Left ventricle myocardium inferior (tissue), 1 donor: ENCODE measurements at regions not wholly inside any gene's neighbourhood (a gene's known extent, or its start where the extent isn't known, plus 50 kb on each side); places are given as distances from the start of the nearest gene placed in this dataset.

Source experiments
- DNase-seq: peaks from one replicate; pipeline ENCODE4 v3.0.0-alpha.2; 2020
- H3K27ac ChIP-seq: fragments of 200-600 bp; replicated peaks from 2 replicates; pipeline ENCODE4 v1.8.0; 2021
- H3K27me3 ChIP-seq: fragments of 200-600 bp; 2 replicates; pipeline ENCODE4 v1.8.0; 2021; ENCODE audit warnings: low read depth
- H3K36me3 ChIP-seq: fragments of 200-600 bp; 2 replicates; pipeline ENCODE4 v1.8.0; 2021
- H3K4me1 ChIP-seq: fragments of 200-600 bp; 2 replicates; pipeline ENCODE4 v1.8.0; 2021
- H3K4me3 ChIP-seq: fragments of 200-600 bp; 2 replicates; pipeline ENCODE4 v1.8.0; 2021; ENCODE audit warnings: mild to moderate bottlenecking, moderate library complexity
- H3K9me3 ChIP-seq: fragments of 200-600 bp; replicated peaks from 2 replicates; pipeline ENCODE4 v1.8.0; 2021
- intact Hi-C: fragments of 100-400 bp; cut with micrococcal nuclease; formaldehyde crosslinking; loops from one replicate; pipeline ENCODE4 v1.11.0; 2022
- TF ChIP-seq, protein P1 (sequence below): fragments of 200-600 bp; IDR thresholded peaks from 2 replicates; pipeline ENCODE4 v1.8.0; 2021; ENCODE audit warnings: antibody characterized with exemption, mild to moderate bottlenecking, borderline replicate concordance
- donor health status: DM: no; HTN: yes; CAD: no; lungs with severe emphysema.

DNA sequence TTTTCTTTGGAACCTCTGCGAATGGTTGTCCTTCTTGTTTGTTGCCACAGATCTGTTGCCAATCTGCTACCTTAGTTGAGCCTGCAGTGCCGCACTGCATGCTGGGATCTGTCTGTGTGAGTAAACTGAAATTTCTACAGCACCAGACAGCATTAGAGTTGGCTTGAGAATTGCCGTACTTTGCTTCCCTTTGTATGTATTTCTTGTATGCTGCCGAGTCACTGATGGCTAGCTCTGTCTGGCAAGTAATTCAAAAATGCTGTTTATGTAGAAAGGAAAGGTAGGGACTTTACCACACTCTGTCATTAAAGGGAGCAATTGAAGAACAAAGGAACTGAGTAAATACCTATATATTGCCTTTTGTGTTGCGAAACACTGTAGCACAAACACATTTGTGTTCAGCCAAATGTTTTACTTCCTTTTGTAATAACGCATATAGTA is 857.4 kb downstream of the USP25 start:
- Histone ChIP-seq H3K9me3 (no peaks in the 10 kb centered on the region), H3K4me1 (peaks cover 44% of the 10 kb centered on the region), H3K27me3 (no peaks in the 10 kb centered on the region), H3K4me3 (peak overlapping the region; percentile 61), H3K27ac (peak overlapping the region; percentile 56), H3K36me3 (no peaks in the 10 kb centered on the region)
- DNase-seq = peak; percentile 53
- TF ChIP-seq, protein P1, sequence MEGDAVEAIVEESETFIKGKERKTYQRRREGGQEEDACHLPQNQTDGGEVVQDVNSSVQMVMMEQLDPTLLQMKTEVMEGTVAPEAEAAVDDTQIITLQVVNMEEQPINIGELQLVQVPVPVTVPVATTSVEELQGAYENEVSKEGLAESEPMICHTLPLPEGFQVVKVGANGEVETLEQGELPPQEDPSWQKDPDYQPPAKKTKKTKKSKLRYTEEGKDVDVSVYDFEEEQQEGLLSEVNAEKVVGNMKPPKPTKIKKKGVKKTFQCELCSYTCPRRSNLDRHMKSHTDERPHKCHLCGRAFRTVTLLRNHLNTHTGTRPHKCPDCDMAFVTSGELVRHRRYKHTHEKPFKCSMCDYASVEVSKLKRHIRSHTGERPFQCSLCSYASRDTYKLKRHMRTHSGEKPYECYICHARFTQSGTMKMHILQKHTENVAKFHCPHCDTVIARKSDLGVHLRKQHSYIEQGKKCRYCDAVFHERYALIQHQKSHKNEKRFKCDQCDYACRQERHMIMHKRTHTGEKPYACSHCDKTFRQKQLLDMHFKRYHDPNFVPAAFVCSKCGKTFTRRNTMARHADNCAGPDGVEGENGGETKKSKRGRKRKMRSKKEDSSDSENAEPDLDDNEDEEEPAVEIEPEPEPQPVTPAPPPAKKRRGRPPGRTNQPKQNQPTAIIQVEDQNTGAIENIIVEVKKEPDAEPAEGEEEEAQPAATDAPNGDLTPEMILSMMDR = no peak
- intact Hi-C loops = no loop called here

DNA sequence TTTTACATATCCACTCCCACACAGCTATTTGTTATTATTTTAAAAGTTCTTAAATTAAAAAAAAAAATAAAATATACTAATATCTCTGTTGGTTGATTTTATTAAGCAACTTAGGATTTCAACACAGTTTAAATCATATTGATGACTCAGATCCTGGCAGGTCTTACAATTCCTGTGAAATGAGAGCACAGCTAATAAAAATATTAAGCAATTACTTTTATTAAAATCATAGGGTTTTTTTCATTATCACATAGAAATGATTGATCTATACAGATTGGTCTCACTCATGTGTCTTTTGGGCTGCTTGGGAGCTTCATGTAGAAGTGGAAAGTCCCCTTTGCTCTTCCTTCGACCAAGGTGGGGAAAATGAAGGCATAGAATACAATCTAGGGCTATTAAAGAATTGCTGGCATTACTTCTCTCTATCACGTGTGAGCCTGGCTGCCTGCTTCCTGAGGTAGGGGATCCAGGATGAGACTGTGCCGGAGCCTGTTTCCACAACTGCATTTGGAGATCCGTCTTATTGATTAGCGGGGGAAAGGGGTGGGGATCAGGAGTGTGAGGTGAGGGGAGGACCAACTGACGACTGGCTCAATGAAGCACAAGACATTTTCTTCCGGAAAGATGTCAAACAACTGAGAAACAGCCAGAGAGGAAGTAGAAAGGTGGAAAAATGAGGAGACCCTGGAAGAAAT is 858.0 kb downstream of the USP25 start:
- no peaks in the 10 kb centered on the region for H3K36me3 ChIP-seq
- intact Hi-C loops = no loop called here
- no peaks in the 10 kb centered on the region for H3K27me3 ChIP-seq
- H3K4me3 ChIP-seq = peak overlapping the region; percentile 61
- H3K4me1 ChIP-seq = peaks cover 44% of the 10 kb centered on the region
- TF ChIP-seq, protein P1 = no peak
- H3K9me3 ChIP-seq = no peaks in the 10 kb centered on the region
- no peak for DNase-seq
- H3K27ac ChIP-seq = peak overlapping the region; percentile 56

DNA sequence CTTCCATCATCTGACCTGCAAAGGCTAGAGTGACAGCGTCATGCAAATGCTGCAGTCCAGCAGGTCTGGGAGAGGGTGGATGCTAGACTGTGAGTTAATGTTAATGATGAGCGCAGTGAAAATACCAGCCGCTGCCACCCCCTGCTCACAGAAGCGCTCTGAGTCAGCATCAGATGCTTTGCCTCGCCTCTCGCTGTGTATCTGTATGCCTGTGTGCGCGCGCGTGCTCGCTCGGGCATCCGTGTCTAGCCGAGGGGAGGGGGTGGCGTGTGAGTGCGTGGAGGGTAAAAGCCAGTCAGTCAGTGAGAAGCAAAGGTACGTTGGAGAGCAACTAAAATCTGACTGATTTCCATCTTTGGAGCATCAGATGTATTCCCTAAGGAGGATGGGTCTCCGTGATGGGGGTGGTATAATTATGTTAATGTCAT is 858.7 kb downstream of the USP25 start:
- Histone ChIP-seq H3K36me3 (no peaks in the 10 kb centered on the region), H3K9me3 (no peaks in the 10 kb centered on the region), H3K4me3 (peak overlapping the region; percentile 61), H3K27ac (peak overlapping the region; percentile 56), H3K4me1 (peaks cover 44% of the 10 kb centered on the region), H3K27me3 (no peaks in the 10 kb centered on the region)
- TF ChIP-seq, protein P1 = no peak
- intact Hi-C loops = no loop called here
- peak; percentile 46 for DNase-seq

DNA sequence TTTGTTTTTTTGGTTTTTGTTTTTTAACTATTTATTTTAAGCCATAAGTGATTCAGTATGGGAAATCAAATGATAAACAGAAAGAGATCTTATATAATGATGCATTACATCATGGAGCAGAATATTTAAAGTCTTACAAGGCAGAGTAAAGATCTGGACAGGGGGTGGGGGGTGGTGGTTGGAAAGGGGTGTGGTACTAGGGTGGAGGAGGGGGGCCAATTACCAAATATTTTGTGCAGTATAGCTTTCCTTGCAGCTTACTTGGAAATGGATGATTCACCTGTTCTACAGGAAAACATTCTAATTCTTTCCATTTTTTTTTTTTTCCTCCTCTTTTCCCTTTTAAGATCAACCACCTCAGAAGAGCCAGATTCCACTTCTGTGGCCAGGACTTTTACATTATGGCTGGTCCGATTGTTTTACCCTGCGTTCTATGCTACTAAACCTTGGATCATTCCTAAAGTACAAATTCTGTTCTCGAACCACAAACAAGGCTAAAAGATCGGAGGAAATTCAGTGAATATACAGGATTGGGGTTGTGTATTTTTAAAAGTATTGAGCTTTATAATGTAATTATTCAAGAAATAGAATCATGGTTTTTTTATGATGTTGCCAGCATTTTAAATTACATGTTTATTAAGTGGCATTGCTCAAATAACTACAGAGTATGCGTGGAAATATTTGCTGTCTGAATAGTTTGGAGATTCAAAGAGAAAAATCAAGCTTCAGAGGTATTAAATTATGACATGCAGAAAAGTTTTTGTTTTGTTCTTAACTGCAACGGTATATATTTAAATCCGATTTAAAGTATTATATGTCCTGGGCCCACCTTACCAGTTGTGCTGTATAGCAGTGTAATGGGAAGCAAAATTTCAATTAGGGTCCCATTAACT is 859.5 kb downstream of the USP25 start:
- Histone ChIP-seq H3K27ac (peak overlapping the region; percentile 56), H3K4me1 (peaks cover 44% of the 10 kb centered on the region), H3K9me3 (no peaks in the 10 kb centered on the region), H3K36me3 (peaks cover 2% of the 10 kb centered on the region), H3K27me3 (no peaks in the 10 kb centered on the region), H3K4me3 (peak overlapping the region; percentile 61)
- TF ChIP-seq, protein P1 = no peak
- intact Hi-C loops = no loop called here
- DNase-seq = no peak

DNA sequence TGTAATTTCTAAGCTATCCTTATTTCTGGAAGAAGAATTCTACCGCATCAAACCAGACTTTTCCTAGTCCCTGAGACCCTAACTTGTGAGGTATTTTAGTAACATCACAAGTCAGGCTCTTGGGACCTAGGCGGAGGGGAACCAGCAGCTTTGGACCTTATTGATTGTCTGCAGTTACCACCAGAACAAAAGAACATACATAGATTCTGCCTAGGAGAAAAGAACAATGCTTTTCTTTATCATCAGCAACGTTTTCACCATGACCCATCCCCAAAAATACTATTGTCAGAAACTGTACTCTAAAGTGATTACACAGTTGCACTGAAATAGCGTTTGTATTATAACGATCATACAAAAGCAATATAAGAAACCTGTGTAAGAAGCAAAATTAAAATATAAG is 860.4 kb downstream of the USP25 start:
- intact Hi-C loops = no loop called here
- Histone ChIP-seq H3K4me1 (peaks cover 35% of the 10 kb centered on the region), H3K27me3 (no peaks in the 10 kb centered on the region), H3K9me3 (no peaks in the 10 kb centered on the region), H3K36me3 (peaks cover 3% of the 10 kb centered on the region), H3K27ac (no peak overlapping the region), H3K4me3 (no peak overlapping the region)
- no peak for DNase-seq
- TF ChIP-seq, protein P1 = no peak
